Pancreas (tissue), 10 donors: ENCODE measurements at regions not wholly inside any gene's neighbourhood (a gene's known extent, or its start where the extent isn't known, plus 50 kb on each side); places are given as distances from the start of the nearest gene placed in this dataset.
"Not testable (repeated sequence)": the region's sequence is repeated elsewhere in the genome, so short reads cannot be mapped to it uniquely, and the experiment has no call there.

Experiments
- ATAC-seq, 4 donors: fragments of 200-7000 bp; cut with Tn5 transposase; one replicate each; pipeline versions ENCODE4 v1.8.0 to v1.9.1; 2020; ENCODE audit warnings: mild to moderate bottlenecking in 4 of 4, moderate library complexity in 4 of 4
- DNase-seq, 6 donors: peaks; one replicate each; pipeline ENCODE4 v3.0.0-alpha.2; 2020
- FAIRE-seq: peaks from 2 replicates; lab custom pipeline; 2012; peaks lifted over from hg19 to GRCh38; lab: Jason Lieb, UNC
- H3K27ac ChIP-seq, 4 donors: fragments of 200-600 bp; sonication (generic); 1 replicate in 3 of 4; 2 replicates in 1 of 4; pipeline versions ENCODE4 v1.5.0 to v1.8.0; 2020
- H3K27me3 ChIP-seq, 4 donors: fragments of 200-600 bp; one replicate each; pipeline ENCODE4 v1.8.0; 2021
- H3K36me3 ChIP-seq, 3 donors: fragments of 200-600 bp; sonication (generic) in 1 of 3; one replicate each; pipeline versions ENCODE4 v1.5.0 to v1.8.0; 2020 to 2021
- H3K4me1 ChIP-seq, 3 donors: fragments of 200-600 bp; one replicate each; pipeline ENCODE4 v1.8.0; 2021
- H3K4me3 ChIP-seq, 4 donors: fragments of 200-600 bp; sonication (generic) in 2 of 4; one replicate each; pipeline versions ENCODE4 v1.5.0 to v1.8.0; 2020 to 2021
- H3K9me3 ChIP-seq, 4 donors: fragments of 200-600 bp; one replicate each; pipeline ENCODE4 v1.8.0; 2021
- WGBS, 2 donors: extraction: QIAGEN DNeasy Blood & Tissue Kit; methylation state at CpG; one replicate each; pipeline ENCODE4 v1.1.7; 2013; 5-methylcytosine and 5-hydroxymethylcytosine counted together
- intact Hi-C, 3 donors: fragments of 100-400 bp; cut with DNase I; formaldehyde crosslinking; loops; one replicate each; pipeline versions ENCODE4 v1.11.1 to v1.14.2; 2022
- donor health status: healthy with polysubstance abuse.
- donor health status: DM: no; HTN: no; CAD: no; lungs with moderate emphysema.
- donor health status: DM: no; HTN: no; CAD: no.
- donor health status: control.
- donor health status: control.
- donor health status: Bipolar disorder and iron deficiency.
- donor health status: DM: yes; HTN: yes; CAD: no.
- donor health status: DM: no; HTN: no; CAD: no.
- donor health status: DM: no; HTN: no; CAD: no.
- donor health status: DM: yes; HTN: yes; CAD: no.

- H3K4me1 ChIP-seq, ATAC-seq, H3K4me3 ChIP-seq, H3K9me3 ChIP-seq, H3K27ac ChIP-seq, intact Hi-C loops, FAIRE-seq, H3K36me3 ChIP-seq, H3K27me3 ChIP-seq: not testable (repeated sequence)
- WGBS, 2 donors = 81 to 82% methylated on average over 8 to 16 of the region's 20 CpGs
- peak in 1 of 6 donors; percentile 32 for DNase-seq
Observed at GRCh38 chr9:40768646-40769198, 359.8 kb downstream of the FOXD4L6 start.

- H3K4me3 ChIP-seq, H3K27me3 ChIP-seq, H3K27ac ChIP-seq, H3K36me3 ChIP-seq, FAIRE-seq, intact Hi-C loops, H3K4me1 ChIP-seq, H3K9me3 ChIP-seq, ATAC-seq: not testable (repeated sequence)
- DNase-seq = peak in 2 of 6 donors; percentile 39 to 52
- 73 to 84% methylated on average over 18 to 22 of the region's 25 CpGs for WGBS, 2 donors
Observed at GRCh38 chr9:40768178-40768577, 360.3 kb downstream of the FOXD4L6 start.

DNA sequence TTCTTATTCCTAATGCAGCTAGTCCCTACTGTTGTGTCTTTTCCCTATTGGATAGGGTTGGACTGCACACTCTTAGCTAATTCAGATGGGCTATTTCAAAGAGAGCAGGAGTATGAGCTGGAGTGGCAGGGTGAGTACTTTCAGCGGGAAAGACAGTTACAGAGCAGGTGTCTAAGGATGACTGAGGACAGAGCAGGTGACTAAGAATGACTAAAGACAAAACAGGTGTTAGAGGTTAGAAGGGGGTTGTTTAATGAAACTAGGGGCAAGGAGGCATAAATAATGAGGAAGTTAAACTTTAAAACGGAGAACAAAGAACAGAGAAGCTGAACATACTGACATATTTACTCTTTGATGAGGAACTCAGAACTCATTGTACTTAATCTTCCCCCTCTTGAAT, 373.5 kb downstream of the FOXD4L6 start:
- H3K36me3 ChIP-seq, H3K4me3 ChIP-seq, H3K4me1 ChIP-seq, H3K27me3 ChIP-seq, ATAC-seq, H3K27ac ChIP-seq, DNase-seq, FAIRE-seq, intact Hi-C loops, H3K9me3 ChIP-seq: not testable (repeated sequence)
- WGBS, 2 donors = 39 to 43% methylated on average over 1 of the region's 2 CpGs

DNA sequence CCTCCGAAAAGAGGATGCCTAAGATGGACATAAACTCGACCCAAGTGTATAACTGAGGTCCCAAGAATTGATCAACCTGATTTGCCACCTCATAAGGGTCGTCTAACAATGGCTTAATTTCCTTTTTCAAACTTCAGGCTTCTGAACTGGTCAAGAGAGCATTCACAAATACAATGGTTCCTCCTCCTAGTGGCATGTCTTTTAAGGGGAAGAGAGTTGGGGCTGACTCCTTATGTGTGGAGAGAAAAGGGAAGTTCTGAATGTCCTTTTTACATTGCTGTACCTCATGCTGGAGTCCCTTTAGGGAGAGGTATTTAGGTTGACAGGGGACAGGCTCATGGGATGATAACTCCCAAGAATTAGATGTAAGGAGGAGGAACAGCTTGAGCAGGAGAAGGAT, 375.2 kb downstream of the FOXD4L6 start:
- H3K9me3 ChIP-seq, H3K27me3 ChIP-seq, H3K27ac ChIP-seq, H3K4me3 ChIP-seq, DNase-seq, H3K36me3 ChIP-seq, intact Hi-C loops, ATAC-seq, FAIRE-seq, H3K4me1 ChIP-seq: not testable (repeated sequence)
- 20 to 41% methylated on average over 2 to 3 of the region's 3 CpGs for WGBS, 2 donors

GRCh38 chr9:40746921-40747485, 381.5 kb downstream of the FOXD4L6 start:
- DNase-seq, ATAC-seq, H3K27ac ChIP-seq, H3K4me1 ChIP-seq, H3K9me3 ChIP-seq, FAIRE-seq, H3K4me3 ChIP-seq, intact Hi-C loops, H3K36me3 ChIP-seq, H3K27me3 ChIP-seq: not testable (repeated sequence)
- WGBS, 2 donors = no CpG with 5 or more reads among the region's 1 CpG
